HCT116 (cell line): ENCODE measurements at regions not wholly inside any gene's neighbourhood (a gene's known extent, or its start where the extent isn't known, plus 50 kb on each side); places are given as distances from the start of the nearest gene placed in this dataset.

Source experiments
- ATAC-seq: fragments of 200-7000 bp; cut with Tn5 transposase; 2 replicates; pipeline ENCODE4 v1.9.1; 2020; ENCODE audit warnings: mild to moderate bottlenecking, moderate library complexity
- BruUV-seq: library from RNA; stranded (reverse); fragments of 400-500 nt; replicated peaks from 2 replicates; lab custom pipeline; 2021; lab: Mats Ljungman, UMichigan
- CTCF ChIA-PET: fragments of 300-600 bp; sonication (Branson Sonifier 250); formaldehyde crosslinking; loops from one replicate; lab custom pipeline; 2021; ENCODE audit warnings: antibody characterized with exemption; lab: Charles Lee
- POLR2A ChIA-PET: fragments of 300-600, 350-600 bp; sonication (Branson Sonifier 250); formaldehyde crosslinking; loops from one replicate; lab custom pipeline; 2021; ENCODE audit warnings: antibody characterized with exemption; lab: Charles Lee
- RAD21 ChIA-PET, 2 experiments: fragments of 300-600 bp; sonication (Branson Sonifier 250); formaldehyde crosslinking; loops; one replicate each; lab custom pipeline; 2023; ENCODE audit warnings: low total read pairs in 2 of 2; ENCODE audit not compliant: uncharacterized antibody in 2 of 2, unreplicated experiment in 2 of 2, low non-redundant PET in 1 of 2; lab: Charles Lee
- DNase-seq: peaks from one replicate; pipeline ENCODE4 v3.0.0-alpha.2; 2010; ENCODE audit warnings: low read depth, low spot score
- H2AFZ ChIP-seq: fragments of 200-600 bp; shearing (Covaris generic), sonication (generic); 2 replicates; pipeline ENCODE4 v1.6.1; 2017; ENCODE audit warnings: low read depth, mixed run types, mixed read lengths, antibody characterized with exemption, low read length; ENCODE audit not compliant: poor library complexity, severe bottlenecking
- H3K27ac ChIP-seq: 2 replicates; pipeline ENCODE4 v1.5.1; 2012; ENCODE audit warnings: low read depth, low read length
- H3K27me3 ChIP-seq: fragments of 200-600 bp; sonication (generic); 2 replicates; pipeline ENCODE4 v1.6.1; 2016; ENCODE audit warnings: mixed run types, low read length, mixed read lengths; ENCODE audit not compliant: insufficient read depth
- H3K36me3 ChIP-seq, 2 experiments: fragments of 200-500 bp in 1 of 2; fragments of 200-600 bp in 1 of 2; sonication (Bioruptor generic) in 1 of 2; sonication (generic) in 1 of 2; 2 replicates each; pipeline versions ENCODE4 v1.5.1 to v1.6.1; 2014 to 2016; ENCODE audit warnings: low read length in 2 of 2, inconsistent platforms in 1 of 2, mixed read lengths in 1 of 2, mixed run types in 1 of 2; ENCODE audit not compliant: insufficient read depth in 2 of 2, control insufficient read depth in 1 of 2
- H3K4me1 ChIP-seq, 2 experiments: fragments of 200-600 bp in 1 of 2; sonication (generic) in 1 of 2; 2 replicates each; pipeline versions ENCODE4 v1.5.1 to v1.6.1; 2012 to 2017; ENCODE audit warnings: low read length in 2 of 2, inconsistent platforms in 1 of 2, mild to moderate bottlenecking in 1 of 2, mixed read lengths in 1 of 2, mixed run types in 1 of 2, moderate library complexity in 1 of 2; ENCODE audit not compliant: insufficient read depth in 2 of 2, control insufficient read depth in 1 of 2
- H3K4me2 ChIP-seq: fragments of 200-600 bp; sonication (generic); 2 replicates; pipeline ENCODE4 v1.6.1; 2017; ENCODE audit warnings: mixed run types, low read length, mixed read lengths
- H3K4me3 ChIP-seq, 2 experiments: fragments of 200-600 bp in 1 of 2; sonication (generic) in 1 of 2; replicated peaks in 1 of 2; 2 replicates each; pipeline ENCODE4 v1.5.1; 2011 to 2016; ENCODE audit warnings: low read length in 2 of 2, control low read depth in 1 of 2, low read depth in 1 of 2, mild to moderate bottlenecking in 1 of 2, mixed read lengths in 1 of 2, mixed run types in 1 of 2
- H3K79me2 ChIP-seq: fragments of 200-600 bp; sonication (generic); 2 replicates; pipeline ENCODE4 v1.6.1; 2017; ENCODE audit warnings: mild to moderate bottlenecking, mixed run types, low read length, moderate library complexity, mixed read lengths; ENCODE audit not compliant: insufficient read depth
- H3K9ac ChIP-seq: fragments of 200-600 bp; sonication (generic); 2 replicates; pipeline ENCODE4 v1.6.1; 2016; ENCODE audit warnings: low read length, mixed read lengths
- H3K9me2 ChIP-seq: fragments of 200-600 bp; sonication (generic), shearing (Covaris generic); 2 replicates; pipeline ENCODE4 v1.6.1; 2017; ENCODE audit warnings: mixed run types, mild to moderate bottlenecking, moderate library complexity; ENCODE audit not compliant: insufficient read depth
- H3K9me3 ChIP-seq, 2 experiments: fragments of 200-500 bp in 1 of 2; fragments of 200-600 bp in 1 of 2; sonication (Bioruptor generic) in 1 of 2; sonication (generic) in 1 of 2; 2 replicates each; pipeline ENCODE4 v1.6.1; 2014 to 2017; ENCODE audit warnings: low read length in 2 of 2, mixed read lengths in 2 of 2, inconsistent platforms in 1 of 2, low read depth in 1 of 2, mild to moderate bottlenecking in 1 of 2, mixed run types in 1 of 2, moderate library complexity in 1 of 2; ENCODE audit not compliant: control insufficient read depth in 1 of 2, insufficient read depth in 1 of 2
- H4K20me1 ChIP-seq: fragments of 200-600 bp; sonication (generic), shearing (Covaris generic); 2 replicates; pipeline ENCODE4 v1.6.1; 2017; ENCODE audit warnings: mixed run types, mild to moderate bottlenecking, moderate library complexity; ENCODE audit not compliant: insufficient read depth
- ATF3 ChIP-seq: IDR thresholded peaks from 2 replicates; pipeline ENCODE4 v1.6.1; 2012
- EGR1 ChIP-seq: IDR thresholded peaks from 2 replicates; pipeline ENCODE4 v1.6.1; 2012; ENCODE audit warnings: low read depth
- ELF1 ChIP-seq: IDR thresholded peaks from 2 replicates; pipeline ENCODE4 v1.6.1; 2012; ENCODE audit warnings: low read depth, borderline replicate concordance
- EZH2 ChIP-seq: fragments of 200-600 bp; sonication (generic); IDR thresholded peaks from 2 replicates; pipeline ENCODE4 v1.6.1; 2017; ENCODE audit warnings: antibody characterized with exemption, mixed run types
- EZH2phosphoT487 ChIP-seq: fragments of 200-600 bp; IDR thresholded peaks from 2 replicates; pipeline ENCODE4 v1.6.1; 2018; ENCODE audit warnings: antibody characterized with exemption, borderline replicate concordance
- FOSL1 ChIP-seq: IDR thresholded peaks from 2 replicates; pipeline ENCODE4 v1.6.1; 2012; ENCODE audit warnings: low read depth
- POLR2AphosphoS5 ChIP-seq: IDR thresholded peaks from 2 replicates; pipeline ENCODE4 v1.6.1; 2011; ENCODE audit warnings: mild to moderate bottlenecking, low read depth, low read length, moderate library complexity
- SIN3A ChIP-seq: IDR thresholded peaks from 2 replicates; pipeline ENCODE4 v1.6.1; 2012; ENCODE audit warnings: low read depth
- SP1 ChIP-seq: IDR thresholded peaks from 2 replicates; pipeline ENCODE4 v1.6.1; 2012; ENCODE audit warnings: low read depth
- SRF ChIP-seq: IDR thresholded peaks from 2 replicates; pipeline ENCODE4 v1.6.1; 2012; ENCODE audit warnings: low read depth
- YY1 ChIP-seq: IDR thresholded peaks from 2 replicates; pipeline ENCODE4 v1.6.1; 2011; ENCODE audit warnings: low read length, low read depth, moderate library complexity, mild to moderate bottlenecking; ENCODE audit not compliant: insufficient replicate concordance; ENCODE audit errors: extremely low read depth
- ZNF274 ChIP-seq: fragments of 200-500 bp; sonication (Bioruptor generic); IDR thresholded peaks from 2 replicates; pipeline ENCODE4 v1.6.1; 2014; ENCODE audit warnings: mild to moderate bottlenecking, low read depth, low read length, inconsistent platforms
- intact Hi-C: fragments of 100-400 bp; cut with micrococcal nuclease; formaldehyde crosslinking; loops from 2 replicates; pipeline ENCODE4 v1.10.0; 2022
- TF ChIP-seq, protein P1 (sequence below): IDR thresholded peaks from 2 replicates; pipeline ENCODE4 v1.6.1; 2012
- TF ChIP-seq, protein P2 (sequence below): IDR thresholded peaks from 2 replicates; pipeline ENCODE4 v1.6.1; 2012; ENCODE audit warnings: low read depth
- TF ChIP-seq, protein P3 (sequence below), 3 experiments: fragments of 200-600 bp in 1 of 3; sonication (generic) in 1 of 3; IDR thresholded peaks in 2 of 3; conservative IDR thresholded peaks in 1 of 3; 2 replicates each; pipeline ENCODE4 v1.5.1; 2012 to 2017; ENCODE audit warnings: low read depth in 2 of 3, low read length in 2 of 3, antibody characterized with exemption in 1 of 3, borderline replicate concordance in 1 of 3, control low read depth in 1 of 3, mild to moderate bottlenecking in 1 of 3, mixed read lengths in 1 of 3, mixed run types in 1 of 3, moderate library complexity in 1 of 3; ENCODE audit not compliant: insufficient read depth in 1 of 3

GRCh38 chr2:136301006-136301405 lies 183.1 kb upstream of the CXCR4 start:
- Histone ChIP-seq H3K36me3 (no peaks in the 10 kb centered on the region), H3K9me2 (no peaks in the 10 kb centered on the region), H3K27me3 (no peaks in the 10 kb centered on the region), H3K4me3 (no peak overlapping the region), H3K27ac (no peak overlapping the region), H3K79me2 (no peaks in the 10 kb centered on the region), H4K20me1 (no peaks in the 10 kb centered on the region), H2AFZ (no peak overlapping the region), H3K9ac (no peak overlapping the region), H3K9me3 (no peaks in the 10 kb centered on the region), H3K4me2 (no peak overlapping the region), H3K4me1 (no peaks in the 10 kb centered on the region)
- intact Hi-C loops = no loop called here
- POLR2A ChIA-PET = no interaction called here
- no TSS peak for BruUV-seq
- TF ChIP-seq ATF3 (no peak), SP1 (no peak), SIN3A (no peak), FOSL1 (no peak), SRF (no peak), EZH2 (no peak), EZH2phosphoT487 (no peak), EGR1 (no peak)
- TF ChIP-seq, protein P1, sequence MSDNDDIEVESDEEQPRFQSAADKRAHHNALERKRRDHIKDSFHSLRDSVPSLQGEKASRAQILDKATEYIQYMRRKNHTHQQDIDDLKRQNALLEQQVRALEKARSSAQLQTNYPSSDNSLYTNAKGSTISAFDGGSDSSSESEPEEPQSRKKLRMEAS = no peak
- RAD21 ChIA-PET = no interaction called here
- no peak for ATAC-seq
- DNase-seq = no peak
- CTCF ChIA-PET = no interaction called here

- no peak overlapping the region for H3K4me2 ChIP-seq
- H3K9me3 ChIP-seq = no peaks in the 10 kb centered on the region
- no peak overlapping the region for H2AFZ ChIP-seq
- DNase-seq (no peak), ATAC-seq (no peak)
- H3K79me2 ChIP-seq = no peaks in the 10 kb centered on the region
- H3K4me1 ChIP-seq = no peaks in the 10 kb centered on the region
- RAD21 ChIA-PET = no interaction called here
- H3K4me3 ChIP-seq = no peak overlapping the region
- CTCF ChIA-PET = no interaction called here
- no peak overlapping the region for H3K27ac ChIP-seq
- H3K9ac ChIP-seq = no peak overlapping the region
- H3K9me2 ChIP-seq = no peaks in the 10 kb centered on the region
- intact Hi-C loops = no loop called here
- no peaks in the 10 kb centered on the region for H4K20me1 ChIP-seq
- no peaks in the 10 kb centered on the region for H3K36me3 ChIP-seq
- no peaks in the 10 kb centered on the region for H3K27me3 ChIP-seq
- BruUV-seq = no TSS peak
- POLR2A ChIA-PET = no interaction called here
- TF ChIP-seq SP1 (no peak), ELF1 (no peak), YY1 (no peak), ZNF274 (no peak), EGR1 (no peak), FOSL1 (no peak), ATF3 (no peak), POLR2AphosphoS5 (no peak)
- TF ChIP-seq, protein P2, sequence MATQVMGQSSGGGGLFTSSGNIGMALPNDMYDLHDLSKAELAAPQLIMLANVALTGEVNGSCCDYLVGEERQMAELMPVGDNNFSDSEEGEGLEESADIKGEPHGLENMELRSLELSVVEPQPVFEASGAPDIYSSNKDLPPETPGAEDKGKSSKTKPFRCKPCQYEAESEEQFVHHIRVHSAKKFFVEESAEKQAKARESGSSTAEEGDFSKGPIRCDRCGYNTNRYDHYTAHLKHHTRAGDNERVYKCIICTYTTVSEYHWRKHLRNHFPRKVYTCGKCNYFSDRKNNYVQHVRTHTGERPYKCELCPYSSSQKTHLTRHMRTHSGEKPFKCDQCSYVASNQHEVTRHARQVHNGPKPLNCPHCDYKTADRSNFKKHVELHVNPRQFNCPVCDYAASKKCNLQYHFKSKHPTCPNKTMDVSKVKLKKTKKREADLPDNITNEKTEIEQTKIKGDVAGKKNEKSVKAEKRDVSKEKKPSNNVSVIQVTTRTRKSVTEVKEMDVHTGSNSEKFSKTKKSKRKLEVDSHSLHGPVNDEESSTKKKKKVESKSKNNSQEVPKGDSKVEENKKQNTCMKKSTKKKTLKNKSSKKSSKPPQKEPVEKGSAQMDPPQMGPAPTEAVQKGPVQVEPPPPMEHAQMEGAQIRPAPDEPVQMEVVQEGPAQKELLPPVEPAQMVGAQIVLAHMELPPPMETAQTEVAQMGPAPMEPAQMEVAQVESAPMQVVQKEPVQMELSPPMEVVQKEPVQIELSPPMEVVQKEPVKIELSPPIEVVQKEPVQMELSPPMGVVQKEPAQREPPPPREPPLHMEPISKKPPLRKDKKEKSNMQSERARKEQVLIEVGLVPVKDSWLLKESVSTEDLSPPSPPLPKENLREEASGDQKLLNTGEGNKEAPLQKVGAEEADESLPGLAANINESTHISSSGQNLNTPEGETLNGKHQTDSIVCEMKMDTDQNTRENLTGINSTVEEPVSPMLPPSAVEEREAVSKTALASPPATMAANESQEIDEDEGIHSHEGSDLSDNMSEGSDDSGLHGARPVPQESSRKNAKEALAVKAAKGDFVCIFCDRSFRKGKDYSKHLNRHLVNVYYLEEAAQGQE = no peak
- TF ChIP-seq, protein P3, sequence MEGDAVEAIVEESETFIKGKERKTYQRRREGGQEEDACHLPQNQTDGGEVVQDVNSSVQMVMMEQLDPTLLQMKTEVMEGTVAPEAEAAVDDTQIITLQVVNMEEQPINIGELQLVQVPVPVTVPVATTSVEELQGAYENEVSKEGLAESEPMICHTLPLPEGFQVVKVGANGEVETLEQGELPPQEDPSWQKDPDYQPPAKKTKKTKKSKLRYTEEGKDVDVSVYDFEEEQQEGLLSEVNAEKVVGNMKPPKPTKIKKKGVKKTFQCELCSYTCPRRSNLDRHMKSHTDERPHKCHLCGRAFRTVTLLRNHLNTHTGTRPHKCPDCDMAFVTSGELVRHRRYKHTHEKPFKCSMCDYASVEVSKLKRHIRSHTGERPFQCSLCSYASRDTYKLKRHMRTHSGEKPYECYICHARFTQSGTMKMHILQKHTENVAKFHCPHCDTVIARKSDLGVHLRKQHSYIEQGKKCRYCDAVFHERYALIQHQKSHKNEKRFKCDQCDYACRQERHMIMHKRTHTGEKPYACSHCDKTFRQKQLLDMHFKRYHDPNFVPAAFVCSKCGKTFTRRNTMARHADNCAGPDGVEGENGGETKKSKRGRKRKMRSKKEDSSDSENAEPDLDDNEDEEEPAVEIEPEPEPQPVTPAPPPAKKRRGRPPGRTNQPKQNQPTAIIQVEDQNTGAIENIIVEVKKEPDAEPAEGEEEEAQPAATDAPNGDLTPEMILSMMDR (IDR thresholded peaks at IDR 0.05 in 2 of 3, conservative IDR thresholded peaks at IDR 0.05 in 1 of 3; ENCODE audit: borderline replicate concordance in 1 of 3, insufficient read depth in 1 of 3, low read depth in 2 of 3, low read length in 2 of 3) = no peak
Observed at GRCh38 chr2:136298631-136299030, 180.7 kb upstream of the CXCR4 start.
